ENCODE measurements at regions not wholly inside any gene's neighbourhood (a gene's known extent, or its start where the extent isn't known, plus 50 kb on each side); places are given as distances from the start of the nearest gene placed in this dataset.

- Mint-ChIP-seq H3K4me1 (ENCODE audit: low read depth) (no peaks in the 10 kb centered on the region), H3K36me3 (ENCODE audit: low read depth) (no peaks in the 10 kb centered on the region), H3K27me3 (peaks cover 4% of the 10 kb centered on the region), H3K9me3 (no peaks in the 10 kb centered on the region), H3K4me3 (no peak overlapping the region), H3K27ac (no peak overlapping the region)
- Histone ChIP-seq H3K4me1 (ENCODE audit: insufficient read depth, low read length) (no peaks in the 10 kb centered on the region), H3K36me3 (ENCODE audit: insufficient read depth, low read length) (no peaks in the 10 kb centered on the region), H3K27ac (ENCODE audit: low read depth in 1 of 2, low read length in 2 of 2) (no peak overlapping the region), H3K27me3 (ENCODE audit: control insufficient read depth in 1 of 2, insufficient read depth in 2 of 2, low read length in 2 of 2) (no peaks in the 10 kb centered on the region), H3K4me3 (ENCODE audit: low read length) (no peak overlapping the region), H3K9me3 (ENCODE audit: control insufficient read depth in 1 of 2, insufficient read depth in 1 of 2, low read length in 2 of 2) (no peaks in the 10 kb centered on the region)
- intact Hi-C loops (cut with DNase I, micrococcal nuclease), result no loop called here
- POLR2A ChIA-PET, result no interaction called here
- ATAC-seq (ENCODE audit: poor library complexity) (no peak), DNase-seq (no peak)
- CTCF ChIA-PET, result no interaction called here
- no peak for TF ChIP-seq CTCF (IDR thresholded peaks at IDR 0.05)
These were observed 145.5 kb downstream of the NUF2 start for GRCh38 chr1:163467289-163467688.

GRCh38 chr1:163471779-163472650, 150.3 kb downstream of the NUF2 start:
- H3K9me3 ChIP-seq (ENCODE audit: control insufficient read depth in 1 of 2, insufficient read depth in 1 of 2, low read length in 2 of 2), result no peaks in the 10 kb centered on the region
- no peaks in the 10 kb centered on the region for H3K27me3 ChIP-seq (ENCODE audit: control insufficient read depth in 1 of 2, insufficient read depth in 2 of 2, low read length in 2 of 2)
- CTCF ChIA-PET, result no interaction called here
- H3K36me3 Mint-ChIP-seq (ENCODE audit: low read depth), result no peaks in the 10 kb centered on the region
- DNase-seq (no peak), ATAC-seq (ENCODE audit: poor library complexity) (no peak)
- no peak overlapping the region for H3K4me3 Mint-ChIP-seq
- no peaks in the 10 kb centered on the region for H3K36me3 ChIP-seq (ENCODE audit: insufficient read depth, low read length)
- no peak overlapping the region for H3K4me3 ChIP-seq (ENCODE audit: low read length)
- H3K27me3 Mint-ChIP-seq, result peaks cover 3% of the 10 kb centered on the region
- no peak for TF ChIP-seq CTCF (IDR thresholded peaks at IDR 0.05)
- POLR2A ChIA-PET, result no interaction called here
- no peaks in the 10 kb centered on the region for H3K9me3 Mint-ChIP-seq
- no peaks in the 10 kb centered on the region for H3K4me1 Mint-ChIP-seq (ENCODE audit: low read depth)
- no peak overlapping the region for H3K27ac Mint-ChIP-seq
- H3K27ac ChIP-seq (ENCODE audit: low read depth in 1 of 2, low read length in 2 of 2), result no peak overlapping the region
- intact Hi-C loops (cut with DNase I, micrococcal nuclease), result no loop called here
- no peaks in the 10 kb centered on the region for H3K4me1 ChIP-seq (ENCODE audit: insufficient read depth, low read length)

- no peak overlapping the region for H3K4me3 Mint-ChIP-seq
- TF ChIP-seq CTCF (IDR thresholded peaks at IDR 0.05), result no peak
- CTCF ChIA-PET, result no interaction called here
- Histone ChIP-seq H3K9me3 (ENCODE audit: control insufficient read depth in 1 of 2, insufficient read depth in 1 of 2, low read length in 2 of 2) (no peaks in the 10 kb centered on the region), H3K4me1 (ENCODE audit: insufficient read depth, low read length) (no peaks in the 10 kb centered on the region), H3K27me3 (ENCODE audit: control insufficient read depth in 1 of 2, insufficient read depth in 2 of 2, low read length in 2 of 2) (no peaks in the 10 kb centered on the region), H3K36me3 (ENCODE audit: insufficient read depth, low read length) (no peaks in the 10 kb centered on the region), H3K4me3 (ENCODE audit: low read length) (no peak overlapping the region), H3K27ac (ENCODE audit: low read depth in 1 of 2, low read length in 2 of 2) (no peak overlapping the region)
- no peak for ATAC-seq (ENCODE audit: poor library complexity)
- H3K27ac Mint-ChIP-seq, result no peak overlapping the region
- no peaks in the 10 kb centered on the region for H3K36me3 Mint-ChIP-seq (ENCODE audit: low read depth)
- POLR2A ChIA-PET, result no interaction called here
- DNase-seq, result no peak
- peaks cover 2% of the 10 kb centered on the region for H3K9me3 Mint-ChIP-seq
- intact Hi-C loops (cut with DNase I, micrococcal nuclease), result no loop called here
- no peaks in the 10 kb centered on the region for H3K4me1 Mint-ChIP-seq (ENCODE audit: low read depth)
- no peaks in the 10 kb centered on the region for H3K27me3 Mint-ChIP-seq
These were observed 151.0 kb downstream of the NUF2 start for GRCh38 chr1:163472651-163473248.
